ENCODE measurements at regions not wholly inside any gene's neighbourhood (a gene's known extent, or its start where the extent isn't known, plus 50 kb on each side); places are given as distances from the start of the nearest gene placed in this dataset.
"Not testable (repeated sequence)": the region's sequence is repeated elsewhere in the genome, so short reads cannot be mapped to it uniquely, and the experiment has no call there.

DNA sequence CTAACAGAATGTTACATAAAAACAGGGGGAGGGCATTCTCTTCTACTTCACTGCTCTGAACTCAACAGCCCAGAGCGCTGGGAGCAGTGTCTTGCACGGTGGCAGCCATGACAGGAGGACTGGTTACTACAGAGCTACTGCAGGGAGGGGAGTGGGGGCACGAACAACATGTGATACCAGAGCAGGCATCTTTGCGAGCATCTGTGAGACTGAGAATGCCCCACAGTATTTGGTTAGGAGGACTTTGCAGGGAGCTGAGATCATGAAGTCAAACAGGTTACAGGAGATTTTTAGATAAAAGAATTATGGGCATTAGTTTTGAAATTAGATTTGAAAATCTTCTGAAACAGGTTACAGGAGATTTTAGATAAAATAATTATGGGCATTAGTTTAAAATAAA is 58.8 kb upstream of the GOLGA8B start:
- TF ChIP-seq, protein P1, sequence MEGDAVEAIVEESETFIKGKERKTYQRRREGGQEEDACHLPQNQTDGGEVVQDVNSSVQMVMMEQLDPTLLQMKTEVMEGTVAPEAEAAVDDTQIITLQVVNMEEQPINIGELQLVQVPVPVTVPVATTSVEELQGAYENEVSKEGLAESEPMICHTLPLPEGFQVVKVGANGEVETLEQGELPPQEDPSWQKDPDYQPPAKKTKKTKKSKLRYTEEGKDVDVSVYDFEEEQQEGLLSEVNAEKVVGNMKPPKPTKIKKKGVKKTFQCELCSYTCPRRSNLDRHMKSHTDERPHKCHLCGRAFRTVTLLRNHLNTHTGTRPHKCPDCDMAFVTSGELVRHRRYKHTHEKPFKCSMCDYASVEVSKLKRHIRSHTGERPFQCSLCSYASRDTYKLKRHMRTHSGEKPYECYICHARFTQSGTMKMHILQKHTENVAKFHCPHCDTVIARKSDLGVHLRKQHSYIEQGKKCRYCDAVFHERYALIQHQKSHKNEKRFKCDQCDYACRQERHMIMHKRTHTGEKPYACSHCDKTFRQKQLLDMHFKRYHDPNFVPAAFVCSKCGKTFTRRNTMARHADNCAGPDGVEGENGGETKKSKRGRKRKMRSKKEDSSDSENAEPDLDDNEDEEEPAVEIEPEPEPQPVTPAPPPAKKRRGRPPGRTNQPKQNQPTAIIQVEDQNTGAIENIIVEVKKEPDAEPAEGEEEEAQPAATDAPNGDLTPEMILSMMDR (IDR thresholded peaks at IDR 0.05; ENCODE audit: extremely low read depth, missing control alignments) = no peak
- no peak for DNase-seq (ENCODE audit: low spot score)

DNA sequence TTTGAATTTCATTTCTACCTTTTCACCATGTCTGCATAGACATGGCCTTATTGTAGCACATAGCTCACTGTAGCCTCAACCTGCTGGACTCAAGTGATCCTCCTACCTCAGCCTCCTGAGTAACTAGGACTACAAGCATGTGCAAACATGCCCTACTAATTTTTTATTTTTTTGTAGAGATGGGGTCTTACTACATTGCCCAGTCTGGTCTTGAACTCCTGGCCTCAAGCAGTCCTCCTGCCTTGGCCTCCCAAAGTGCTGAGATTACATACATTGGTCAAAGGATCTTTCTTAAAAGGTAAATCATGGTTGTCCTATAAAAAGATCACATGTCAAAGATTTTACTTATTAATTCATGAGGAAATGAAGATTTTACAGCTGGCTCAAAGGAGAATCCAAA is 57.2 kb upstream of the GOLGA8B start:
- TF ChIP-seq, protein P1 (IDR thresholded peaks at IDR 0.05; ENCODE audit: extremely low read depth, missing control alignments) = no peak
- no peak for DNase-seq (ENCODE audit: low spot score)

DNA sequence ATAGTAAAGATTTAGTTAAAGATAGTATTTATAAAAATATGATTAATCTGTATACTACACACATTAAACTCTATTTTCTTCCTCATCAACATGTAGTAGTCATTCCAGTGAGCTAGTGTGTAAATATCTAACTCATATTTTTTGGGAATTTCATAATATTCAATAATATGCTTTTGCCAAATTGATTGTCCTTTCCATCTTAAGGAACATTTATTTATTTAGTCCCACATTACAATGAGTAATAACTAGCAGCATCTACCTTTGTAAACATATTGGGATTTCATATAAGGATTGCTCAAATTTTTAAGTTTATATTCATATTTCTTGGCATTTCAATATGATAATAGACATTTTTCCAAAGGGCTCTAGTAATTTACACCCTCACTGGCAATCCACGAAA is 53.9 kb upstream of the GOLGA8B start:
- TF ChIP-seq, protein P1 (IDR thresholded peaks at IDR 0.05; ENCODE audit: extremely low read depth, missing control alignments) = no peak
- DNase-seq (ENCODE audit: low spot score) = no peak

DNA sequence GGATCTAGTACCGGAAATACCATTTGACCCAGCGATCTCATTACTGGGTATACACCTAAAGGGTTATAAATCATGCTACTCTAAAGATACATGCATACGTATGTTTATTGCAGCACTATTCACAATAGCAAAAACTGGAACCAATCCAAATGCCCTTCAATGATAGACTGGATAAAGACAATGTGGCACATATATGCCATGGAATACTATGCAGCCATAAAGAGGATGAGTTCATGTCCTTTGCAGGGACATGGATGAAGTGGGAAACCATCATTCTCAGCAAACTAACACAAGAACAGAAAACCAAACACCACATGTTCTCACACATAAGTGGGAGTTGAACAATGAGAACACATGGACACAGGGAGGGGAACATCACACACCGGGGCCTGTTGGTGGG is 50.2 kb upstream of the GOLGA8B start:
- not testable (repeated sequence) for DNase-seq (ENCODE audit: low spot score)
